GM11168 (cell line): ENCODE measurements at regions not wholly inside any gene's neighbourhood (a gene's known extent, or its start where the extent isn't known, plus 50 kb on each side); places are given as distances from the start of the nearest gene placed in this dataset.
"Not testable (repeated sequence)": the region's sequence is repeated elsewhere in the genome, so short reads cannot be mapped to it uniquely, and the experiment has no call there.

ENCODE experiments used
- in situ Hi-C: fragments of 300-500 bp; cut with MboI; formaldehyde crosslinking; loops from one replicate; pipeline ENCODE4 v1.12.0; 2022; ENCODE audit warnings: low sequenced_read_pairs; ENCODE audit not compliant: unreplicated experiment

DNA sequence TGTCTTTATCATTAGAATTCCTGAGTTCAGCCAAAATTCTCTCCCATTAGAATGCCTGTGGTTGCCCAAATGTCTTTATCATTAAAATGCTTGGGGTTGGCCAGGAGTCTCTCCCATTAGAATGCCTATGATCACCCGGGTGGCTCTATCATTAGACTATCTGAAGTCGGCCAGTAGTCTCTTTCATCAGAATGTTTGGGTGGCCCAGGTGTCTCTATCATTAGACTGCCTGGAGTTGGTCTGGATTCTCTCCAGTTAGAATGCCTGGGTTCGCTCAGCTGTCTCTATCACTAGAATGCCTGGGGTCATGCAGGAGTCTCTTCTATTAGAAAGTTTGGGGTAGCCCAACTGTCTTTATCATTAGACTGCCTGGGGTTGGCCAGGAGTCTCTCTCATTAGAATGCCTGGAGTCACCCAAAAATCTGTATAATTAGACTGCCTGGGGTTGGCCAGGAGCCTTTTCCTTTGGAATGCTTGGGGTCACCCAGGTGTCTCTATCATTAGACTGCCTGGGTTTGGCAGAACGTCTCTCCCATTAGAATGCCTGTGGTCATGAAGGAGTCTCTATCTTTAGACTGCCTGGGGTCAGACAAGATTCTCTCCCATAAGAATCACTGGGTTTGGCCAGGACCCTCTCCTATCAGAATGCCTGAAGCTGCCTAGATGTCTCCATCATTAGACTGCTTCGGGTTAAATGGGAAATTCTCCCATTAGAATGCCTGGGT lies 1478.3 kb downstream of the UQCRFS1 start:
- in situ Hi-C loops: no loop called here

DNA sequence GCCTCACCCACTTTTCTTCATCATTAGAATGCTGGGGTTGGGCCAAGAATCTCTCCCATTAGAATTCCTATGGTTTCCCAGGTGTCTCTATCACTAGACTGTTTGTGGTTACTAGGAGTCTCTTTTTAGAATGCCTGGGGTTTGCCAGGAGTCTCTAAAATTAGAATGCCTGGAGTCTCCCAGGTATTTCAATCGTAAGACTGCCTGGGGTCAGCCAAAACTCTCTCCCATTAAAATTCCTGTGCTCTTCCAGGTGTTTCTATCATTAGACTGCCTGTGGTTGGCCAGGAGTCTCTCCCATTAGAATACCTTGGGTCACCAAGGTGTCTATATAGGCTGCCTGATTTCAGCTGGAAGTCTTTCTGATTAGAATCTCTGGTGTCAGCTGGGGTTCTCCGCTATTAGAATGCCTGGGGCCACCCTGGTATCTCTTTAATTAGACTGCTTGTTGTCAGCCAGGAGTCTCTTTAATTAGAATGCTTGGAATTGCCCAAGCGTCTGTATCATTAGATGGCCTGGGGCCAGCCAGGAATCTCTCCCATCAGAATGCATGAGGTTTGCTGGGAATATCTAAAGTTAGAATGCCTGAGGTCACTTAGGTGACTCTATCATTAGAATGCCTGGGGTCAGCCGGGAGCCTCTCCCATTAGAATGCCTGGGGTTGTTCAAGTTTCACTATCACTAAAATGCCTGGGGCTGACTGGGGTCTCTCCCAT lies 1479.2 kb downstream of the UQCRFS1 start:
- in situ Hi-C loops: no loop called here

DNA sequence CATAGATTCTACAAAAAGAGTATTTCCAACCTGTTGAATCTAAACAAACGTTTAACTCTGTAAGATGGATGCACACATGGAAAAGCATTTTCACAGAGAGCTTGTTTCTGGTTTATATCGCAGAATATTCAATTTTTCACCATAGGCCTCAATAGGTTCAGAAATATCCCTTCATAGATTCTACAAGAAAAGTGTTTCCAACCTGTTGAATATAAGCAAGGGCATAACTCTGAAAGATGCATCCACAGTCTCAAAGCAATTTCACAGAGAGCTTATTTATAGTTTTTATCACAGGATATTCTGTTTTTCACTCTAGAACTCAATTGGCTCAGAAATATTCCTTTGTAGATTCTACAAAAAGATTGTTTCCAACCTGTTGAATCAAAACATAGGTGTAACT lies 1483.6 kb downstream of the UQCRFS1 start:
- in situ Hi-C loops: no loop called here

DNA sequence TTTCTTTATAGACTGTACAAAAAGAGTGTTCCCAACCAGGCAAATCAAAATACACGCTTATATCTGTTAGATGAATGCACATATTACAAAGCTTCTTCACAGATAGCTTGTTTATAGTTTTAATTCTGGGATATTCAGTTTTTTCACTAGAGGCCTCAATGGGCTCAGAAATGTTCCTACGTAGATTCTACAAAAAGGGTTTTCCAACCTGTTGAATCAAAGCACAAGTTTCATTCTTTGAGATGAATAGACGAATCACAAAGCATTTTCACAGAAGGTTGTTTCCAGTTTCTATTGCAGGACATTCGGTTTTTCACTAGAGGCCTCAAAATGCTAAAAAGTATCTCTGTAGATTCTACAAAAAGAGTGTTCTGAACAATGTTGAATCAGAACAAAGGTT lies 1490.3 kb downstream of the UQCRFS1 start:
- in situ Hi-C loops: no loop called here

DNA sequence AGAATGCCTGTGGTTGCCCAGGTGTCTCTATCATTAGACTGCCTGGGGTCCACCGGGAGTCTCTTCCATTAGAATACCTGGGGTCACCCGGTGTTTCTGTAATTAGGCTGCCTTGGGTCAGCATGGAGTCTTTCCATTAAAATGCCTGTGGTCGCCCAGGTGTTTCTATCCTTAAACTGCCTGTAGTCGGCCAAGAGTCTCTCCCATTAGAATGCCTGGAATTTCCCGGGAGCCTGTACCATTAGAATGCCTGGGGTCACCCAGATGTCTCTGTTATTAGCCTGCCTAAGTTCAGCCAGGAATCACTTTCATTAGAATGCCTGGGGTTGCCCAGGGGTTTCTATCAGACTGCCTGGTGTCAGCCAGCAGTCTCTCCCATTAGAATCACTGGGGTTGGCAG lies 1492.8 kb downstream of the UQCRFS1 start:
- in situ Hi-C loops: no loop called here

DNA sequence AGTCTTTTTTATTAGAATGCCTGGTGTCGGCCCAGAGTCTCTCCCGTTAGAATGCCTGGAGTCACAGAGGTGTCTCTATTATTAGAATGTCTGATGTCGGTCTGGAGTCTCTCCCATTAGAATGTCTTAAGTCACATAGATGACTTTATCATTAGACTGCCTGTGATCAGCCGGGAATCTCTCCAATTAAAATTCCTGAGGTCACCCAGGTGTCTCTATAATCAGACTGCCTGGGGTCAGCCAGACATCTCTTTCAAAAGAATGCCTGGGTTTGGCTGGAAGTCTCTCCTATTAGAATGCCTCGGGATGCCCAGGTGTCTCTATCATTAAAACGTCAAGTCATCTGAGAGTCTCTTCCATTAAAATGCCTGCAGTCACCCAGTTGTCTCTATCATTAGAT lies 1493.9 kb downstream of the UQCRFS1 start:
- in situ Hi-C loops: no loop called here

DNA sequence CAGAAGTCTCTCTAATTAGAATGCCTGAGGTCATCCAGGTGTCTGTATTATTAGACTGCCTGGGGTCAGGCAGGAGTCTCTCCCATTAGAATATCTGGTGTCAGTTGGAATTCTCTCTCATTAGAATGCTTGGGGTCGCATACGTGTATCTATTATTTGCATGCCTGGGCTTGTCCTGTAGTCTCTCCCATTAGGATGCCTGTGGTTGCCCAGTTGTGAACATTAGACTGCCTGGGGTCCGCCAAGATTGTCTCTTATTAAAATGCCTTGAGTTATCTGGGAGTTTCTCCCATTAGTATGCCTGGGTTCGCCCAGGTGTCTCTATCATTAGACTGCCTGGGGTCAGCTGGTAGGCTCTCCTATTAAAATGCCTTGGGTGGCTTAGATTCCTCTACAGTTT lies 1494.7 kb downstream of the UQCRFS1 start:
- in situ Hi-C loops: no loop called here

DNA sequence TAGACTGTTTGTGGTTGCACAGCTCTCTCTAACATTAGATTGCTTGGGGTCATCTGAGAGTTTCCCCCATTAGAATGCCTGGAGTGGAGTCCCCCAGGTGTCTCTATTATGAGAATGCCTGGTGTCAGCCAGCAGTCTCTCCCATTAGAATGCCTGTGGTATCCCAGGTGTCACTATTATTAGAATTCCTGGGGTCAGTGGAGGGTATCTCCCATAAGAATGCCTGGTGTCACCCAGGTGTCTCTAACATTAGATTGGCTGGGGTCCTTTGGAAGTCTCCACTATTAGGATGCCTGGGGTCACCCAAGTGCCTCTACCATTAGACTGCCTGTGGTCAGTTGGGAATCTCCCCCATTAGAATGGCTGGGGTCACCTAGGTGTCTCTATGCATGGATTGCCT lies 1495.1 kb downstream of the UQCRFS1 start:
- in situ Hi-C loops: no loop called here

DNA sequence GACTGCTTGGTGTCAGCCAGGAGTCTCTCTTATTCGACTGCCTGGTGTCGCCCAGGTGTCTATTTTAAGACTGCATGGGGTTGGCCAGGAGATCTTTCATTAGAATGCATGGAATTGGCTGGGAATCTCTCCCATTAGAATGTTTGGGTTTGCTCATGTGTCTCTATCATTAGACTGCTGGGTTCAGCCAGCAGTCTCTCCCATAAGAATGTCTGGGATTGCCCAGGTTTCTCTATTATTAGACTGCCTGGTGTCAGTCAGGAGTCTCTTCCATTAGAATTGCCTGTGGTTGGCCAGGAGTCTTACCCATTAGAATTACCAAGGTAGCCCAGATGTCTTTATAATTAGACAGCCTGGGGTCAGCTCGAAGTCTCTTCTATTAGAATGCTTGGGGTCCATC lies 1496.0 kb downstream of the UQCRFS1 start:
- in situ Hi-C loops: no loop called here

DNA sequence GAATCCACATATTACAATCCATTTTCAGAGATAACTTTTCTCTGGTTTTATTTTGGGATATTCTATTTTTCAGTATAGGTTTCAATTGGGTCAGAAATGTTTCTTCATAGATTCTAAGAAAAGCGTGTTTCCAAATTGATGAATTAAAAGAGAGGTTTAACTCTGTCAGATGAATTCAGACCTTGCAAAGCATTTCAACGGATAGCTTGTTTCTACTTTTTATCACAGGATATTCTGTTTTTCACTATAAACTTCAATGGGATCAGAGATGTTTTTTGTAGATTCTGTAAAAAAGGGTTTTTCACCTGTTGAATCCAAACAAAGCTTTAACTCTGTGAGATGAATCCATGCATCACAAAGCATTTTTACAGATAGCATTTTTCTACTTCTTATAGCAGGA lies 1498.1 kb downstream of the UQCRFS1 start:
- in situ Hi-C loops: no loop called here

DNA sequence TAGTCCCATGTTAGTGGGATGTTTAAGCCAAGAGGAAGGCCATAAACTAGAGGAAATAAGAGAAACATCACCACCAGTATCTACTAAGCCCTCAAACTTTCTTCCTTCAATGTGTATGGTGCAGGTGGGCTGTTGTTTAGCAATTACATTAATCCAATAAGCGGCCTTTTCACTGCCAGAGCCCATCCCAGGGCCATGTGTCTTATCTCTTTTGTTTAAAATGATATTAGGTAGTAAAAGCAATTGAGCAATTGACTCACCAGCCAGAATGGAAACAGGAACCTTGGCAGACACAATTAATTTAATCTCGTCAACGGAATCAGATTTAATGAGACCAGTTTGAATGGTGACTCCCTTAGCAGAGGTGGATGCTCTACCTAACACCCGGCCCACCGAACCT lies 1503.5 kb downstream of the UQCRFS1 start:
- in situ Hi-C loops: no loop called here

DNA sequence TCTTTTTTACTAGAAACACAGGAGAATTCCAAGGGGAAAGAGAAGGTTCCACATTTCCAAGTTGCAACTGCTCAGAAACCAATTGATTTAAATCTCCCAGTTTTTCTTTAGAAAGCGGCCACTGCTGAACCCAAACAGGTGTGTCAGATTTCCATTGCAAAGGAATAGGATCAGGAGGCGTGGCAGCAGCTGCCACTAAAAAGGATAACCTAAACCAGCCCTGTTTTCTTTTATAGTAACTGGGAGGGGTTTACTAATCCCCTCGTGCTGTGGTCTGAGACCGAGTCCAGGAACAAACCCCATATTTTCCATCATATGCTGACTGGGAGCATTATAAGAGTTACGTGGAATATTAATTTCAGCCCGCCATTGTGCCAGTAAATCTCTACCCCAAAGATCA lies 1504.0 kb downstream of the UQCRFS1 start:
- in situ Hi-C loops: not testable (repeated sequence)

DNA sequence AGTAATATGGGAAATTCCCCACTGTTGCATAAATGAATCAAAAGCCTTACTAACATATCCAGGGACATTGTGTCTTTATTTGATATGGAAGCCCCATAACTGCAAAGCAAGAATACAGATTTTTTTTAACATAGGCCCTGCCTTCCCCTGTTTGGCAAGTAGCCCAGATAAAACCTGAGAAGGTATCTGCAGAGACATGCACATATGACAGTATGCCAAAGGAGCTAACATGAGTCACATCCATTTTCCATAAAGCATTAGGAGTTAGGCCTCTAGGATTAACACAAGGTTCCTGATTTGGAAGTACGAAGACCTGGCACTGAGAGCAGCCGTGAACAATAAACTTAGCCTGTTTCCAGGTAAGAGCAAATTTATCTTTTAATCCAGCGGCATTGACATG lies 1505.9 kb downstream of the UQCRFS1 start:
- in situ Hi-C loops: not testable (repeated sequence)

DNA sequence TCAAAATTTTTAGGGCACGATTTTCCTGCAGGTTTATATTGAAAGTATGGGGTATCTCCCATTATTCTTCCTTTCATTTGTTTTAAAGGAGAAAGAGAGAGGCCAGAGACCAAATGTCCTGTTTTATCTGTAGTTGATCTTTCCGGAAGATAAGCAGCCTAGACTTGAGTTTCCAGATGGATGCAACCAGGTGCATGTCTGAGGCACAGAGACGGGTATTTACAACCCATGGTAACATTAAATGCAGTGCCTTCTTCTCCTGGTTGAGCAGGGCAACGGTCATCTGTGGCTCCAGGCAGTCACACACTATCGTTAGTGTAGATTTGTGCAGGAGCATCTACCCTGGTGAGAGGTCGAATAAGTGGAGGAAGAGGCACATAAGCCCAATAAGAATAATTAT lies 1507.1 kb downstream of the UQCRFS1 start:
- in situ Hi-C loops: no loop called here

DNA sequence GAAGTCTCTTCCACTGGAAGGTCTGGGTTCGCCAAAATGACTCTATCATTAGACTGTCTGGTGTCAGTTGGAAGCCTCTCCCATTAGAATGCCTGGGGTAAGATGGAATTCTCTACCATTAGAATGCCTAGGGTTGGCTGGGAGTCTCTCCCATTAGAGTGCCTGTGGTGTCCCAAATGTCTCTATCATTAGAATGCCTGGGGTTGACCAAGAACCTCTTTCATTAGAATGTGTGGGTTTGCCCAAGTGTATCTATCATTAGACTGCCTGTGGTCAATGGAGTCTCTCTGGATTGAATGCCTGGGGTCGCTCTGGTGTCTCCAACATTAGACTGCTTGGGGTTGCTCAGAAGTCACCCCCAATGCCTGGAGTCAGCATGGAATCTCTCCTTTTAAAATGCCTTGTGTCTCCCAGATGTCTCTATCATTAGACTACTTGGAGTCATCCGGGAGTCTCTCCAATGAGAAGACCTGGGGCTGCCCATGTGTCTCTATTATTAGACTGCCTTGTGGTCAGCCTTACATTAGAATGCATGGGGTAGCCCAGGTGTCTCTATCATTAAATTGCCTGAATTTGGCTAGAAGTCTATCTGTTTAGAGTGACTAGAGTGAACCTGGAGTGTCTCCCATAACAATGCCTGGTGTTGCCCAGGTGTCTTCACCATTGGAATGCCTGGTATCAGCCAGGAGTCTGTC lies 1518.4 kb downstream of the UQCRFS1 start:
- in situ Hi-C loops: no loop called here

DNA sequence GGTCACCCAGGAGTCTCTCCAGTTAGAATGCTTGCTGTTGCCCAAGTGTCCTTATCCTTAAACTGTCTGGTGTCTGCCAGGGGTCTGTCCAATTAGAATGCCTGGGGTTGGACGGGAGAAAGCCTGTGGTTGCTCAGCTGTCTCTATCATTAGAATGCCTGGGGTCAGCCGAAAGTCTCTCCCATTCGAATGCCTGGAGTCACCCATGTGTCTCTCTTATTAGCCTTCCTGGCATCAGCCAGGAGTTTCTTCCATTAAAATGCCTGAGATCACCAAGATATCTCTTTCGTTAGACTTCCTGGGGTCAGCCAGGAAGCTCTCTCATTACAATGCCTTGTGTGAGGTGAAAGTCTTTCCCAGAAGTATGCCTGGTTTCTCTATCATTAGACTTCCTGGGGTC lies 1521.0 kb downstream of the UQCRFS1 start:
- in situ Hi-C loops: no loop called here

DNA sequence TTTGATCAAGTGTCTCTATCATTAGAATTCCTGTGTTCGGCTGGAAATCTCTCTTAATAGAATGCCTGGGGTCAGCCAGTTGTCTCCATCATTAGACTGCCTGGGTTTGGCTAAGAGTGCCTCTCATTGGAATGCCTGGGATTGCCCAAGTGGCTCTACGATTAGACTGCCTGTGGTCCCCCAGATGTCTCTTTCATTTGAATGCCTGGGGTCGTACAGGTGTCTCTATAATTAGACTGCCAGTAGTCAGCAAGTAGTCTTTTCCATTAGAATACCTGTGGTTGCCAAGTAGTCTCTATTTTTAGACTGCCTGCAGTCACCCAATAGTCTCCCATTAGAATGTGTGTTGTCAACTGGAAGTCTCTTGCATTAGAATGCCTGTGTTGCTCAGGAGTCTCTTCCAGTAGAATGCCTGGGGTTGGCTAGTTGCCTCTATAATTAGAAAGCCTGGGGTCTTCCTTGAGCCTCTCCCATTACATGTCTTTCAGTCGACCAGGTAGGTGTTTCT lies 1523.2 kb downstream of the UQCRFS1 start:
- in situ Hi-C loops: no loop called here

DNA sequence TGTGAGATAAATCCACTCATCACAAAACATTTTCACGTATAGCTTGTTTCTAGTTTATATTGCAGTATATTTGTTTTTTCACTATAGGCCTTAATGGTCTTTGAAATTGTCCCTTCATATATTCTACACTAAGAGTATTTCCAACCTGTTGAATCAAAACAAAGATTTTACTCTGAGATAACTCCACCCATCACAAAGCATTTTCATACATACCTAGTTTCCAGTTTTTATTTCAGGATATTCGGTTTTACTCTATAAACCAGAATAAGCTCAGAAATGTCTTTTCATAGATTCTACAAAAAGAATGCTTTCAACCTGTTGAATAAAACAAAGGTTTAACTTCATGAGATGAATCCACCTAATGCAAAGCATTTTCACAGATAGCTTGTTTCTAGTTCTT lies 1528.7 kb downstream of the UQCRFS1 start:
- in situ Hi-C loops: no loop called here

DNA sequence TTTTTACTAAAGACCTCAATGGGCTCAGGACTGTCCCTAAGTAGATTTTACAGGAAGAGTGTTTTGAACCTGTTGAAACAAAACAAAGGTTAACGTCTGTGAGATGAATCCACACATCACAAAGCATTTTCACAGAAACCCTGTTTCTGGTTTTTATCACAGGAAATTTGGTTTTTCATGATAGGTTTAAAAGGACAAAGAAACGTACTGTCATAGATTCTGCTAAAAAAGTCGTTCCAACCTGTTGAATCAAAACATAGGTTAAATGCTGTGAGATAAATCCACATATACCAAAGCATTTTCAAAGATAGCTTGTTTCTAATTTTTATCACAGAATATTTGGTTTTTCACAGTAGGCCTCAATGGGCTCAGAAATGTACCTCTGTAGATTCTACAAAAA lies 1531.0 kb downstream of the UQCRFS1 start:
- in situ Hi-C loops: no loop called here

DNA sequence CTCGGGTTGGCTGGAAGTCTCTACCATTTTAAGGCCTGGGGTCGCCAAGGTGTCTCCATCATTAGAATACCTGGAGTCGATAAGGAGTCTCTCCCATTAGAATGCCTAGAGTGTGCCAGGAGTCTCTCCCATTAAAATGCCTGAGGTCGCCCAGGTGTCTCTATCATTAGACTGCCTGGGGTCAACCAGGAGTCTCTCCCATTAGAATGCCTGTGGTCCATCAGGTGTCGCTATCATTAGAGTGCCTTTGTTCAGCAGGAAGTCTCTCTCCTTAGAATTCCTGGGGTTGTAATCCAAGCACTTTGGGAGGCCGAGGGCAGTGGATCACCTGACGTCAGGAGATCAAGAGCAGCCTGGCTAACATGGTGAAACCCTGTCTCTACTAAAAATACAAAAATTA lies 1533.0 kb downstream of the UQCRFS1 start:
- in situ Hi-C loops: no loop called here

DNA sequence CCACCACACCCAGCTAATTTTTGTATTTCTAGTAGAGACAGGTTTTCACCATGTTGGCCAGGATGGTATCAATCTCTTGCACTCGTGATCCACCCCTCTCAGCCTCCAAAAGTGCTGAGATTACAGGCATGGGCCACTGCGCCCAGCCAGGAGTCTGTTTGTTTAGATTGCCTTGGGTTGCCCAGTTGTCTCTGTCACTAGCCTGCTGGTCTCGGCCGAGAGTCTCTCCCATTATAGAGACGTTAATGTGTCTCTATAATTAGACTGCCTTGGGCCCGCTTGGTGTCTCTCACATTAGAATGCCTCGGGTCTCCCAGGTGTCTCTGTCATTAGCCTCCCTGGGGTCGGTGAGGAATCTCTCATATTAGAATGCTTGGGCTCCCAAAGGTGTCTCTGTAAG lies 1533.6 kb downstream of the UQCRFS1 start:
- in situ Hi-C loops: no loop called here
